ENCODE measurements at regions not wholly inside any gene's neighbourhood (a gene's known extent, or its start where the extent isn't known, plus 50 kb on each side); places are given as distances from the start of the nearest gene placed in this dataset.

GRCh38 chr1:11354893-11355553, 82.0 kb downstream of the UBIAD1 start:
- WGBS, result 38% methylated on average over 7 of the region's 7 CpGs
- Histone ChIP-seq H3K9me3 (no peaks in the 10 kb centered on the region), H3K27ac (no peak overlapping the region), H3K36me3 (no peaks in the 10 kb centered on the region), H3K27me3 (replicated peaks; ENCODE audit: insufficient read depth) (no peaks in the 10 kb centered on the region), H3K4me3 (no peak overlapping the region), H3K4me1 (replicated peaks) (no peaks in the 10 kb centered on the region)
- no peak for DNase-seq (ENCODE audit: low spot score)
- intact Hi-C loops (cut with DNase I), result no loop called here
- TF ChIP-seq CTCF (IDR thresholded peaks at IDR 0.05), result no peak
- TF ChIP-seq POLR2A (IDR thresholded peaks at IDR 0.05), result no peak
- no peak for TF ChIP-seq POLR2AphosphoS5 (IDR thresholded peaks at IDR 0.05)

DNA sequence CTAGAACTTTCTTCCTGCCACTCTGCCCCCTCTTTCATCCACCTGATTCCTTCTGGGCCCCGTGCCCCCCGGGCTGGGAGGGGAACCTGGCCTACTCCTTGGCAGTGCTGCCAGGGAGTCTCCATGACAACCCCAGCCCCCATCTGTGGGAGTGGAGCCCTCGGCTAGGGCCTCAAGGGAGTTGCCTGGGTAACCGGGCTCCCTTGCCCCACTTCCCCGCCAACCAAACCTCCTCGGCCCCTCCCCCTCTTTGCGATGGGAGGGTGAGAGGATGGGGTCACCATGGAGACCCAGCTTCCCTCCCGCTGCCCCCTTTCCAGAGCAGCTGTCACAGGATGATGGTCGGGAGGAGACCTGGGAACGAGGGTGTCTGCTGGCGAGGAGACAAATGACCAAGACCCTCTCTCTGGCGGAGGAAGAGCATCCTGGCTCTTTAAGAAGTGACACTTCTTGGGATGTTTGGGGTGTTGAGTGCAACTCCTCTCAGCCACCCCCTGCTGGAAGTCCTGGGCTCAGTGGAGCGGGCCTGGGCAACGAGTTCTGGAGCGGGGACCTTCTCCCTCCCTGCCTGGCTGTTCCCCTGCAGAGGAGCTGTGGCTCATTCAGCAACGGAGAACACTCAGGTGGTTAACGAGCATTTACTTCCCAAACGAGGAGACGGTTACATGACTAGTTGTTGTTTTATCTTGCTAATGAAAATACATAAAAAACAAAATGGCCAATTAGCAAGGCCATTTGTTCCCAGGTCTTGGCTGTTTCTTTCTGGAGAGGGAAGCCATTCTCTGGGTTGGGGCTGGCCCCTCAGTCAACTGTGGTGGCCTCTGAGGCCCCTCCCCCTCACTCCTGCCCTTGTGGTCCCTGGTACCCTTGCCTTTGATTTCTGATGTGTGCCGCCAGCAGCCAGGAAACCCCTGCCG, 82.8 kb downstream of the UBIAD1 start:
- Histone ChIP-seq H3K4me3 (no peak overlapping the region), H3K36me3 (no peaks in the 10 kb centered on the region), H3K27me3 (replicated peaks; ENCODE audit: insufficient read depth) (no peaks in the 10 kb centered on the region), H3K27ac (no peak overlapping the region), H3K9me3 (no peaks in the 10 kb centered on the region), H3K4me1 (replicated peaks) (no peaks in the 10 kb centered on the region)
- TF ChIP-seq CTCF (IDR thresholded peaks at IDR 0.05), result no peak
- TF ChIP-seq POLR2A (IDR thresholded peaks at IDR 0.05), result no peak
- no peak for TF ChIP-seq POLR2AphosphoS5 (IDR thresholded peaks at IDR 0.05)
- WGBS, result 25% methylated on average over 15 of the region's 21 CpGs
- intact Hi-C loops (cut with DNase I), result no loop called here
- no peak for DNase-seq (ENCODE audit: low spot score)

DNA sequence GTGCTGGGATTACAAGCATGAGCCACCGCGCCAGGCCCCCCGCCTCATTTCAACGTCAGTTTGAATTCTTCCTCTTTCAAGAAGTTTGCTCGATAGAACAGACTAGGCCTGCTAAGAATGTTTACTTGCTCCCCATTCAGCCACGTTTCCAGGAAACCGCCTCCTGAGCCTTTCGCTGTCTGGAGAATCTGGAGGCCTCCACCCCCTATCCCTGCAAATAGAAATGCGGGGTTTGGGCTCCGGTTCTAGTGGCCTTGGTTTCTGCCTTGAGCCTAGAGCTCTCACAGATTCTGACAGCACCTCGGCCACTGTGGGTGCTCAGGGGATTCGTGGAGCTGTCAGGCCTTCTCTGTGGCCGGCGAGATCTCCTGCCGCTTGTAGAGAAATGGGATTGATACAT, 84.3 kb downstream of the UBIAD1 start:
- no peak overlapping the region for H3K27ac ChIP-seq
- H3K4me3 ChIP-seq, result no peak overlapping the region
- intact Hi-C loops (cut with DNase I), result no loop called here
- H3K9me3 ChIP-seq, result no peaks in the 10 kb centered on the region
- H3K4me1 ChIP-seq (replicated peaks), result no peaks in the 10 kb centered on the region
- no peak for TF ChIP-seq POLR2AphosphoS5 (IDR thresholded peaks at IDR 0.05)
- no peak for TF ChIP-seq CTCF (IDR thresholded peaks at IDR 0.05)
- no peak for TF ChIP-seq POLR2A (IDR thresholded peaks at IDR 0.05)
- no peaks in the 10 kb centered on the region for H3K36me3 ChIP-seq
- DNase-seq (ENCODE audit: low spot score), result no peak
- H3K27me3 ChIP-seq (replicated peaks; ENCODE audit: insufficient read depth), result no peaks in the 10 kb centered on the region
- WGBS, result 77% methylated on average over 15 of the region's 15 CpGs

GRCh38 chr1:11358984-11359383, 86.0 kb downstream of the UBIAD1 start:
- 65% methylated on average over 6 of the region's 6 CpGs for WGBS
- no peaks in the 10 kb centered on the region for H3K36me3 ChIP-seq
- H3K27ac ChIP-seq, result no peak overlapping the region
- H3K4me1 ChIP-seq (replicated peaks), result no peaks in the 10 kb centered on the region
- no peak for DNase-seq (ENCODE audit: low spot score)
- no peak for TF ChIP-seq POLR2AphosphoS5 (IDR thresholded peaks at IDR 0.05)
- TF ChIP-seq POLR2A (IDR thresholded peaks at IDR 0.05), result no peak
- TF ChIP-seq CTCF (IDR thresholded peaks at IDR 0.05), result no peak
- no peak overlapping the region for H3K4me3 ChIP-seq
- intact Hi-C loops (cut with DNase I), result no loop called here
- H3K9me3 ChIP-seq, result no peaks in the 10 kb centered on the region
- H3K27me3 ChIP-seq (replicated peaks; ENCODE audit: insufficient read depth), result no peaks in the 10 kb centered on the region
